ENCODE measurements at regions not wholly inside any gene's neighbourhood (a gene's known extent, or its start where the extent isn't known, plus 50 kb on each side); places are given as distances from the start of the nearest gene placed in this dataset.

GRCh38 chr1:4395676-4396075 lies 258.7 kb upstream of the AJAP1 start:
- TF ChIP-seq CTCF (IDR thresholded peaks at IDR 0.05; ENCODE audit: insufficient read depth, low read depth, low read length) = no peak
- no peak for TF ChIP-seq EZH2 (IDR thresholded peaks at IDR 0.05; ENCODE audit: insufficient read depth, low read length)
- H3K9me3 ChIP-seq (ENCODE audit: insufficient read depth, low read depth, low read length) = no peaks in the 10 kb centered on the region
- no peaks in the 10 kb centered on the region for H3K27me3 ChIP-seq (ENCODE audit: insufficient read depth, low read length)
- no peak overlapping the region for H3K9ac ChIP-seq (ENCODE audit: low read length)
- no peaks in the 10 kb centered on the region for H3K4me1 ChIP-seq (ENCODE audit: insufficient read depth, low read length)
- peaks cover 21% of the 10 kb centered on the region for H3K9me3 Mint-ChIP-seq (ENCODE audit: unreplicated experiment)
- H3K4me2 ChIP-seq (ENCODE audit: low read length) = no peak overlapping the region
- peaks cover 5% of the 10 kb centered on the region for H3K4me1 Mint-ChIP-seq (ENCODE audit: low read depth, unreplicated experiment)
- DNase-seq (ENCODE audit: low read depth) (no peak), FAIRE-seq (no peak)
- H3K4me3 Mint-ChIP-seq (ENCODE audit: unreplicated experiment) = no peak overlapping the region
- no peaks in the 10 kb centered on the region for H3K27me3 Mint-ChIP-seq (ENCODE audit: low read depth, unreplicated experiment)
- no peaks in the 10 kb centered on the region for H3K79me2 ChIP-seq (ENCODE audit: insufficient read depth, low read length)
- H2AFZ ChIP-seq (ENCODE audit: low read depth, low read length) = no peak overlapping the region
- no peaks in the 10 kb centered on the region for H3K36me3 ChIP-seq (ENCODE audit: insufficient read depth, low read length)
- no peak overlapping the region for H3K27ac Mint-ChIP-seq (ENCODE audit: unreplicated experiment)
- H4K20me1 ChIP-seq (ENCODE audit: insufficient read depth, low read length) = no peaks in the 10 kb centered on the region
- no peak overlapping the region for H3K4me3 ChIP-seq (ENCODE audit: insufficient read depth, low read depth, low read length)
- no peak overlapping the region for H3K27ac ChIP-seq (ENCODE audit: low read depth, low read length)
- H3K36me3 Mint-ChIP-seq (ENCODE audit: low read depth, unreplicated experiment) = no peaks in the 10 kb centered on the region

GRCh38 chr1:4396551-4396950 lies 257.9 kb upstream of the AJAP1 start:
- no peak overlapping the region for H3K9ac ChIP-seq (ENCODE audit: low read length)
- Mint-ChIP-seq H3K9me3 (ENCODE audit: unreplicated experiment) (peaks cover 22% of the 10 kb centered on the region), H3K4me3 (ENCODE audit: unreplicated experiment) (no peak overlapping the region), H3K36me3 (ENCODE audit: low read depth, unreplicated experiment) (no peaks in the 10 kb centered on the region), H3K27me3 (ENCODE audit: low read depth, unreplicated experiment) (no peaks in the 10 kb centered on the region), H3K4me1 (ENCODE audit: low read depth, unreplicated experiment) (peaks cover 5% of the 10 kb centered on the region), H3K27ac (ENCODE audit: unreplicated experiment) (no peak overlapping the region)
- H3K79me2 ChIP-seq (ENCODE audit: insufficient read depth, low read length) = no peaks in the 10 kb centered on the region
- no peak for DNase-seq (ENCODE audit: low read depth)
- TF ChIP-seq EZH2 (IDR thresholded peaks at IDR 0.05; ENCODE audit: insufficient read depth, low read length) (no peak), CTCF (IDR thresholded peaks at IDR 0.05; ENCODE audit: insufficient read depth, low read depth, low read length) (no peak)
- H3K27me3 ChIP-seq (ENCODE audit: insufficient read depth, low read length) = no peaks in the 10 kb centered on the region
- no peaks in the 10 kb centered on the region for H3K9me3 ChIP-seq (ENCODE audit: insufficient read depth, low read depth, low read length)
- no peaks in the 10 kb centered on the region for H3K36me3 ChIP-seq (ENCODE audit: insufficient read depth, low read length)
- no peak for FAIRE-seq
- H3K4me3 ChIP-seq (ENCODE audit: insufficient read depth, low read depth, low read length) = no peak overlapping the region
- no peak overlapping the region for H3K27ac ChIP-seq (ENCODE audit: low read depth, low read length)
- H3K4me1 ChIP-seq (ENCODE audit: insufficient read depth, low read length) = no peaks in the 10 kb centered on the region
- no peak overlapping the region for H3K4me2 ChIP-seq (ENCODE audit: low read length)
- no peaks in the 10 kb centered on the region for H4K20me1 ChIP-seq (ENCODE audit: insufficient read depth, low read length)
- H2AFZ ChIP-seq (ENCODE audit: low read depth, low read length) = no peak overlapping the region

GRCh38 chr1:4397196-4397595 lies 257.2 kb upstream of the AJAP1 start:
- peaks cover 5% of the 10 kb centered on the region for H3K4me1 Mint-ChIP-seq (ENCODE audit: low read depth, unreplicated experiment)
- FAIRE-seq = no peak
- no peak overlapping the region for H3K4me3 Mint-ChIP-seq (ENCODE audit: unreplicated experiment)
- Histone ChIP-seq H2AFZ (ENCODE audit: low read depth, low read length) (no peak overlapping the region), H3K9me3 (ENCODE audit: insufficient read depth, low read depth, low read length) (no peaks in the 10 kb centered on the region), H3K27me3 (ENCODE audit: insufficient read depth, low read length) (no peaks in the 10 kb centered on the region), H3K27ac (ENCODE audit: low read depth, low read length) (no peak overlapping the region), H3K79me2 (ENCODE audit: insufficient read depth, low read length) (no peaks in the 10 kb centered on the region), H3K9ac (ENCODE audit: low read length) (no peak overlapping the region), H4K20me1 (ENCODE audit: insufficient read depth, low read length) (no peaks in the 10 kb centered on the region), H3K36me3 (ENCODE audit: insufficient read depth, low read length) (no peaks in the 10 kb centered on the region), H3K4me3 (ENCODE audit: insufficient read depth, low read depth, low read length) (no peak overlapping the region), H3K4me1 (ENCODE audit: insufficient read depth, low read length) (no peaks in the 10 kb centered on the region), H3K4me2 (ENCODE audit: low read length) (no peak overlapping the region)
- no peaks in the 10 kb centered on the region for H3K27me3 Mint-ChIP-seq (ENCODE audit: low read depth, unreplicated experiment)
- no peak overlapping the region for H3K27ac Mint-ChIP-seq (ENCODE audit: unreplicated experiment)
- TF ChIP-seq EZH2 (IDR thresholded peaks at IDR 0.05; ENCODE audit: insufficient read depth, low read length) (no peak), CTCF (IDR thresholded peaks at IDR 0.05; ENCODE audit: insufficient read depth, low read depth, low read length) (no peak)
- DNase-seq (ENCODE audit: low read depth) = no peak
- peaks cover 22% of the 10 kb centered on the region for H3K9me3 Mint-ChIP-seq (ENCODE audit: unreplicated experiment)
- H3K36me3 Mint-ChIP-seq (ENCODE audit: low read depth, unreplicated experiment) = no peaks in the 10 kb centered on the region
